ENCODE measurements at regions not wholly inside any gene's neighbourhood (a gene's known extent, or its start where the extent isn't known, plus 50 kb on each side); places are given as distances from the start of the nearest gene placed in this dataset.

GRCh38 chr6:140571145-140571544 lies 1196.7 kb upstream of the CITED2 start:
- no peak overlapping the region for H2BK5ac ChIP-seq (ENCODE audit: low read length)
- no peak overlapping the region for H4K5ac ChIP-seq (ENCODE audit: low read length)
- no peaks in the 10 kb centered on the region for H3K36me3 ChIP-seq (ENCODE audit: control insufficient read depth, insufficient read depth, low read length)
- H3K4me2 ChIP-seq (ENCODE audit: low read length): no peak overlapping the region
- H3K79me2 ChIP-seq (ENCODE audit: control insufficient read depth, insufficient read depth, low read length): no peaks in the 10 kb centered on the region
- no peak overlapping the region for H3K18ac ChIP-seq (ENCODE audit: low read length)
- no peaks in the 10 kb centered on the region for H3K4me1 ChIP-seq (ENCODE audit: control insufficient read depth, low read depth, low read length)
- DNase-seq: no peak
- no peak overlapping the region for H3K4me3 ChIP-seq (ENCODE audit: low read length)
- no peaks in the 10 kb centered on the region for H3K27me3 ChIP-seq (ENCODE audit: insufficient read depth, low read length, poor library complexity)
- no peak overlapping the region for H3K56ac ChIP-seq (ENCODE audit: low read length)
- H2AK5ac ChIP-seq (ENCODE audit: low read length): no peak overlapping the region
- H3K23ac ChIP-seq (ENCODE audit: low read length): no peak overlapping the region
- no peak overlapping the region for H4K8ac ChIP-seq (ENCODE audit: low read depth, low read length)
- H2BK120ac ChIP-seq (ENCODE audit: low read depth, low read length): no peak overlapping the region
- no peak overlapping the region for H2BK15ac ChIP-seq (replicated peaks; ENCODE audit: low read depth)
- no peak overlapping the region for H3K4ac ChIP-seq (ENCODE audit: low read depth, low read length)
- no peak overlapping the region for H3K9ac ChIP-seq (ENCODE audit: low read length)
- no peaks in the 10 kb centered on the region for H3K79me1 ChIP-seq (ENCODE audit: low read length)
- no peak overlapping the region for H3K27ac ChIP-seq (ENCODE audit: low read depth, low read length)

GRCh38 chr6:140567466-140567865 lies 1193.0 kb upstream of the CITED2 start:
- DNase-seq: peak; percentile 6
- Histone ChIP-seq H2BK120ac (ENCODE audit: low read depth, low read length) (no peak overlapping the region), H3K4me2 (ENCODE audit: low read length) (no peak overlapping the region), H3K18ac (ENCODE audit: low read length) (no peak overlapping the region), H2BK15ac (replicated peaks; ENCODE audit: low read depth) (no peak overlapping the region), H3K4me3 (ENCODE audit: low read length) (no peak overlapping the region), H3K27ac (ENCODE audit: low read depth, low read length) (no peak overlapping the region), H4K5ac (ENCODE audit: low read length) (no peak overlapping the region), H3K23ac (ENCODE audit: low read length) (no peak overlapping the region), H3K79me2 (ENCODE audit: control insufficient read depth, insufficient read depth, low read length) (no peaks in the 10 kb centered on the region), H3K27me3 (ENCODE audit: insufficient read depth, low read length, poor library complexity) (no peaks in the 10 kb centered on the region), H3K9ac (ENCODE audit: low read length) (no peak overlapping the region), H2BK5ac (ENCODE audit: low read length) (no peak overlapping the region), H3K79me1 (ENCODE audit: low read length) (no peaks in the 10 kb centered on the region), H2AK5ac (ENCODE audit: low read length) (no peak overlapping the region), H3K36me3 (ENCODE audit: control insufficient read depth, insufficient read depth, low read length) (no peaks in the 10 kb centered on the region), H3K4ac (ENCODE audit: low read depth, low read length) (no peak overlapping the region), H3K4me1 (ENCODE audit: control insufficient read depth, low read depth, low read length) (no peaks in the 10 kb centered on the region), H4K8ac (ENCODE audit: low read depth, low read length) (no peak overlapping the region), H3K56ac (ENCODE audit: low read length) (no peak overlapping the region)
- WGBS (ENCODE audit: extremely low coverage, insufficient coverage, low lambda C conversion rate): no CpG with 5 or more reads among the region's 2 CpGs

- WGBS (ENCODE audit: extremely low coverage, insufficient coverage, low lambda C conversion rate): no CpG with 5 or more reads among the region's 1 CpG
- Histone ChIP-seq H3K56ac (ENCODE audit: low read length) (no peak overlapping the region), H2BK5ac (ENCODE audit: low read length) (no peak overlapping the region), H4K8ac (ENCODE audit: low read depth, low read length) (no peak overlapping the region), H2AK5ac (ENCODE audit: low read length) (no peak overlapping the region), H3K79me2 (ENCODE audit: control insufficient read depth, insufficient read depth, low read length) (no peaks in the 10 kb centered on the region), H2BK120ac (ENCODE audit: low read depth, low read length) (no peak overlapping the region), H3K36me3 (ENCODE audit: control insufficient read depth, insufficient read depth, low read length) (no peaks in the 10 kb centered on the region), H3K4me3 (ENCODE audit: low read length) (no peak overlapping the region), H3K18ac (ENCODE audit: low read length) (no peak overlapping the region), H3K23ac (ENCODE audit: low read length) (no peak overlapping the region), H2BK15ac (replicated peaks; ENCODE audit: low read depth) (no peak overlapping the region), H4K5ac (ENCODE audit: low read length) (no peak overlapping the region), H3K27me3 (ENCODE audit: insufficient read depth, low read length, poor library complexity) (no peaks in the 10 kb centered on the region), H3K4me1 (ENCODE audit: control insufficient read depth, low read depth, low read length) (no peaks in the 10 kb centered on the region), H3K79me1 (ENCODE audit: low read length) (no peaks in the 10 kb centered on the region), H3K4ac (ENCODE audit: low read depth, low read length) (no peak overlapping the region), H3K27ac (ENCODE audit: low read depth, low read length) (no peak overlapping the region), H3K9ac (ENCODE audit: low read length) (no peak overlapping the region), H3K4me2 (ENCODE audit: low read length) (no peak overlapping the region)
- DNase-seq: peak; percentile 11
Observed at GRCh38 chr6:140566781-140567277, 1192.4 kb upstream of the CITED2 start.

DNA sequence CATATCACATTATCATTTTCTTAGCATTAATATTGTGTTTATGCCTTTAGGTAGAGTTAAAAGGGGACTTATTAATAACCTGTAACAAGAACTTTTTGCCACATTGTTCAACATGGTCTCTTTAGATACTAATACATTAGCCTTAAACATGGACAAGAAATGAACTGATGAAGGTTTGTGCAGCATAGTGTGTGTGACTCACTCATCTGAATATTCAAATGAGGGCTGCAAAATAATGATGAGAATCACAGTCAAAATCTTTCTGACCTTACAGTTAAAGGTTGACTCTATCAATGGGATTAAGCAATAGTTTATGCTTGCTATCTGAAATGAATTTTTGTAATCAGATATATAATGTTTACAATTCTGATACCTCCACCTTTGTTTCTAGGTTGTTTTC lies 1189.3 kb upstream of the CITED2 start:
- Histone ChIP-seq H3K36me3 (ENCODE audit: control insufficient read depth, insufficient read depth, low read length) (no peaks in the 10 kb centered on the region), H2BK120ac (ENCODE audit: low read depth, low read length) (no peak overlapping the region), H3K4ac (ENCODE audit: low read depth, low read length) (no peak overlapping the region), H3K4me1 (ENCODE audit: control insufficient read depth, low read depth, low read length) (no peaks in the 10 kb centered on the region), H2BK5ac (ENCODE audit: low read length) (no peak overlapping the region), H3K79me1 (ENCODE audit: low read length) (no peaks in the 10 kb centered on the region), H3K27me3 (ENCODE audit: insufficient read depth, low read length, poor library complexity) (no peaks in the 10 kb centered on the region), H2BK15ac (replicated peaks; ENCODE audit: low read depth) (no peak overlapping the region), H3K4me3 (ENCODE audit: low read length) (no peak overlapping the region), H3K18ac (ENCODE audit: low read length) (no peak overlapping the region), H2AK5ac (ENCODE audit: low read length) (no peak overlapping the region), H4K5ac (ENCODE audit: low read length) (no peak overlapping the region), H4K8ac (ENCODE audit: low read depth, low read length) (no peak overlapping the region), H3K79me2 (ENCODE audit: control insufficient read depth, insufficient read depth, low read length) (no peaks in the 10 kb centered on the region), H3K56ac (ENCODE audit: low read length) (no peak overlapping the region), H3K23ac (ENCODE audit: low read length) (no peak overlapping the region), H3K4me2 (ENCODE audit: low read length) (no peak overlapping the region), H3K27ac (ENCODE audit: low read depth, low read length) (no peak overlapping the region), H3K9ac (ENCODE audit: low read length) (no peak overlapping the region)
- no peak for DNase-seq

DNA sequence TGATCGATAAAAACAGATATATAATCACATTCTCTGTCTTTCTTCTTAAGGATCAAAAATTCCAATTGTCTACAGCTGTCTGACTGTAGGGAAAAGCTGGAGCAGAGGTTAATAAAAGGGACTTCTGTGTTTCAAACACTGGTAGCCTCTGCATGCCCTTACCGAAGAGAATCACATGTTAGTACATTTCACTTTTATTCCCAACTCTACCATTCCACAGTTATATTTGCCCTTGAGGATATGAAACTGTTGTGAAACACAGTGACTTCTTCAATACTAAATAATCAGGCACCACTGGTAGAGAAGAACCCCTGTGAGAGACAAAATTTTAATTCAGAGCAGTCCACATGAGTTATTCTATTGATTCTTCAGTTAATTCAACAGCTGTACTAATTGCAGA lies 1187.3 kb upstream of the CITED2 start:
- H3K27ac ChIP-seq (ENCODE audit: low read depth, low read length): no peak overlapping the region

DNA sequence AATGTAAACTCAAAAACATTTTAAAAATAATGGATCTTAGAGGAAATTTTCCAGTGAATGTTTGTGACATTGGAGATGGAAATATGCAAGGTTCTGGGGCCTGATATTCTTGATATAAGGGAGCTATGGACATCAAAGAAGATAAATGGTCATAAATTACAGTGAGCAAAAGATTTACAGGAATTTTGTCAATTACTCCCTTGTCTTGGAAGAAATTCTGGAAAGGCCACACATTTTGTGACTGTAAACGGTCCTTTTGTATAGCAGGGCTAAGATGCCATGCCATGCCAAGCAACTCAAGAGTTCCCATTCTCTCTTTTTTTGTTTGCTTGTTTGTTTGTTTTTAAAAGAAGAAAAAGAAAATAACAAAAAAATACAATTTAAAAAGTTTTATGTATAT lies 1186.2 kb upstream of the CITED2 start:
- Histone ChIP-seq H4K5ac (ENCODE audit: low read length) (no peak overlapping the region), H3K27me3 (ENCODE audit: insufficient read depth, low read length, poor library complexity) (no peaks in the 10 kb centered on the region), H3K9ac (ENCODE audit: low read length) (no peak overlapping the region), H2BK120ac (ENCODE audit: low read depth, low read length) (no peak overlapping the region), H3K4me3 (ENCODE audit: low read length) (no peak overlapping the region), H2AK5ac (ENCODE audit: low read length) (no peak overlapping the region), H3K4me1 (ENCODE audit: control insufficient read depth, low read depth, low read length) (no peaks in the 10 kb centered on the region), H2BK15ac (replicated peaks; ENCODE audit: low read depth) (no peak overlapping the region), H3K4me2 (ENCODE audit: low read length) (no peak overlapping the region), H4K8ac (ENCODE audit: low read depth, low read length) (no peak overlapping the region), H3K79me1 (ENCODE audit: low read length) (no peaks in the 10 kb centered on the region), H3K56ac (ENCODE audit: low read length) (no peak overlapping the region), H3K27ac (ENCODE audit: low read depth, low read length) (no peak overlapping the region), H3K23ac (ENCODE audit: low read length) (no peak overlapping the region), H3K79me2 (ENCODE audit: control insufficient read depth, insufficient read depth, low read length) (no peaks in the 10 kb centered on the region), H3K36me3 (ENCODE audit: control insufficient read depth, insufficient read depth, low read length) (no peaks in the 10 kb centered on the region), H3K4ac (ENCODE audit: low read depth, low read length) (no peak overlapping the region), H2BK5ac (ENCODE audit: low read length) (no peak overlapping the region), H3K18ac (ENCODE audit: low read length) (no peak overlapping the region)
- no peak for DNase-seq
- WGBS (ENCODE audit: extremely low coverage, insufficient coverage, low lambda C conversion rate): no CpG with 5 or more reads among the region's 1 CpG

More for the DNA sequence above, 1187.3 kb upstream of the CITED2 start:
- Histone ChIP-seq H3K27me3 (ENCODE audit: insufficient read depth, low read length, poor library complexity) (no peaks in the 10 kb centered on the region), H2BK120ac (ENCODE audit: low read depth, low read length) (no peak overlapping the region), H2AK5ac (ENCODE audit: low read length) (no peak overlapping the region), H3K4me3 (ENCODE audit: low read length) (no peak overlapping the region), H3K23ac (ENCODE audit: low read length) (no peak overlapping the region), H3K4me2 (ENCODE audit: low read length) (no peak overlapping the region), H3K18ac (ENCODE audit: low read length) (no peak overlapping the region), H4K8ac (ENCODE audit: low read depth, low read length) (no peak overlapping the region), H3K9ac (ENCODE audit: low read length) (no peak overlapping the region), H3K4me1 (ENCODE audit: control insufficient read depth, low read depth, low read length) (no peaks in the 10 kb centered on the region), H3K79me2 (ENCODE audit: control insufficient read depth, insufficient read depth, low read length) (no peaks in the 10 kb centered on the region), H3K36me3 (ENCODE audit: control insufficient read depth, insufficient read depth, low read length) (no peaks in the 10 kb centered on the region), H3K79me1 (ENCODE audit: low read length) (no peaks in the 10 kb centered on the region), H2BK5ac (ENCODE audit: low read length) (no peak overlapping the region), H2BK15ac (replicated peaks; ENCODE audit: low read depth) (no peak overlapping the region), H3K56ac (ENCODE audit: low read length) (no peak overlapping the region), H3K4ac (ENCODE audit: low read depth, low read length) (no peak overlapping the region), H4K5ac (ENCODE audit: low read length) (no peak overlapping the region)
- no CpG with 5 or more reads among the region's 2 CpGs for WGBS (ENCODE audit: extremely low coverage, insufficient coverage, low lambda C conversion rate)
- DNase-seq: no peak

Data from mesendoderm (in vitro differentiated cells).